ENCODE measurements at regions not wholly inside any gene's neighbourhood (a gene's known extent, or its start where the extent isn't known, plus 50 kb on each side); places are given as distances from the start of the nearest gene placed in this dataset.

GRCh38 chr2:35598310-35598709 is 757.3 kb upstream of the CRIM1 start:
- TF ChIP-seq EP300 (IDR thresholded peaks at IDR 0.05; ENCODE audit: borderline replicate concordance in 1 of 2, low read depth in 1 of 2, low read length in 1 of 2) (no peak), SMC3 (IDR thresholded peaks at IDR 0.05; ENCODE audit: low read depth, low read length) (no peak), RFX5 (IDR thresholded peaks at IDR 0.05; ENCODE audit: low read length) (no peak), GABPA (IDR thresholded peaks at IDR 0.05; ENCODE audit: low read depth) (no peak)
- TF ChIP-seq, protein P1, sequence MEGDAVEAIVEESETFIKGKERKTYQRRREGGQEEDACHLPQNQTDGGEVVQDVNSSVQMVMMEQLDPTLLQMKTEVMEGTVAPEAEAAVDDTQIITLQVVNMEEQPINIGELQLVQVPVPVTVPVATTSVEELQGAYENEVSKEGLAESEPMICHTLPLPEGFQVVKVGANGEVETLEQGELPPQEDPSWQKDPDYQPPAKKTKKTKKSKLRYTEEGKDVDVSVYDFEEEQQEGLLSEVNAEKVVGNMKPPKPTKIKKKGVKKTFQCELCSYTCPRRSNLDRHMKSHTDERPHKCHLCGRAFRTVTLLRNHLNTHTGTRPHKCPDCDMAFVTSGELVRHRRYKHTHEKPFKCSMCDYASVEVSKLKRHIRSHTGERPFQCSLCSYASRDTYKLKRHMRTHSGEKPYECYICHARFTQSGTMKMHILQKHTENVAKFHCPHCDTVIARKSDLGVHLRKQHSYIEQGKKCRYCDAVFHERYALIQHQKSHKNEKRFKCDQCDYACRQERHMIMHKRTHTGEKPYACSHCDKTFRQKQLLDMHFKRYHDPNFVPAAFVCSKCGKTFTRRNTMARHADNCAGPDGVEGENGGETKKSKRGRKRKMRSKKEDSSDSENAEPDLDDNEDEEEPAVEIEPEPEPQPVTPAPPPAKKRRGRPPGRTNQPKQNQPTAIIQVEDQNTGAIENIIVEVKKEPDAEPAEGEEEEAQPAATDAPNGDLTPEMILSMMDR (IDR thresholded peaks at IDR 0.05) = no peak

Measured in SK-N-SH (cell line).